Occipital lobe (tissue), 2 donors: ENCODE measurements at regions not wholly inside any gene's neighbourhood (a gene's known extent, or its start where the extent isn't known, plus 50 kb on each side); places are given as distances from the start of the nearest gene placed in this dataset. TPM values are rescaled to one million over a fixed set of nuclear protein-coding genes. Genes with fewer than 3 reads are reported as not detected.

Source experiments
- DNase-seq: peaks from one replicate; lab custom pipeline; 2025; lab: John Stamatoyannopoulos, UW
- small RNA-seq: library from RNA; depleted of rRNA; stranded (forward); fragments of <200 nt; gene quantifications from one replicate; pipeline ENCODE3, GENCODE V24; 2014

DNA sequence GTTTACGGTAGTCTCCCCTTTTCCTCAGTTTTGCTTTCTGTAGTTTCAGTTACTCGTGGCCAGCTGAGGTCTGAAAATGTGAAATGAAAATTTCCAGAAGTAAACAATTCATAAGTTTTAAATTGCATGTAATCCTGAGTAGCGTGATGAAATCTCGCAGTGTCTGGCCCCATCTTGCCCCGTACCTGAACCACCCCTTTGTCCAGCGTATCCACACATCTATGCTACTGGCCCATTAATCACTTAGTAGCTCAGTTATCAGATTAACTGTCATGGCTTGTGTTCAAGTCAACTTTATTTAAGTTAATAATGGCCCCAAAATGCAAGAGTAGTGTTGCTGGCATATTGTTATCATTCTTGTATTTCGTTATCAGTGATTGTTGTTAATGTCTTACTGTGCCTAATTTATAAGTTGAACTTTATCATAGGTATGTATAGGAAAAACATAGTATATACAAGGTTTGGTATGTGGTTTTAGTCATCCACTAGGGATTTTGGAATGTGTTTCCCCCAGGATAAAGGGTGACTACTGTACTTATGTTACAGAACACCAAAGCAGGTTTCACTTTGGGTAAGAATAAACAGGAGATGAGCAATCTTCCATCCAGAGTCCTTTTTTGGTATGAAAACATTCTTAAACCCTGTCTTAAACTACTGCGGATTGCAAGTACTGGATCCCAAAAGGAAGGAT lies 118.4 kb upstream of the KCNN2 start:
- DNase-seq, result no peak

DNA sequence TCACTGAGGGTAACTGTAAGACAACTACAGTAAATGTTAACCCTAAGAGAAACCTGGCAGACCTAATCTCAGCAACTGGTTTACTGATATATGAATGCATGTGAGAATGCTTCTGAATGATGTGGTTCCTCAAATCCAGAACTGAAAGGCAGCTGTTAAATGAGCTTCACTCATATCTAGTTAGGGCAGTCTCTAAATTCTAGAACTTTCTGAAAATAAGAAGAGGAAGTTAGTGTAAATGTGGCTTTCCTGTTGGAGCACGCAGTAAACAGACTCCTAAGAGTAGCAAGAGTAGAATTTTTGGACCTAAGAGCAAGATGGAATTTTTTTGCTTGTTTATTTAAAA lies 117.9 kb upstream of the KCNN2 start:
- no peak for DNase-seq

DNA sequence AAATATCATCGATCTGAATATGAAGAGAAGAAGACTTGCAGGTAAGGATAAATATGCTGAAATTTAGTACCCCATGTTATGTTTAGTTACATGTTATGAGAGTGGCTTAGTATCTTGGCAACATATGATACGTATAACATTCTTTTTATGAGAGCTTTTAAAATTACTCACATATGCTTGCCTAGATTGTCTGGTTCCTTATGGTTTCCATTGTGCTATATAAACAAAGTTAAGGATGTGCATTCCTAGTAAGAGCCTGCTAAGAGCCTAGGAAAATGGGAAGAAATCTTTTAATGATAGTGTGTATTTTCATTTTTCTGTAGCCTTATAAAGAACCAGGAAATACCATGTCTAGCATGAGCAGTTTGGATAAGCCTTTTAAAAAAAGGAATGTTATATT lies 112.0 kb upstream of the KCNN2 start:
- no peak for DNase-seq

DNA sequence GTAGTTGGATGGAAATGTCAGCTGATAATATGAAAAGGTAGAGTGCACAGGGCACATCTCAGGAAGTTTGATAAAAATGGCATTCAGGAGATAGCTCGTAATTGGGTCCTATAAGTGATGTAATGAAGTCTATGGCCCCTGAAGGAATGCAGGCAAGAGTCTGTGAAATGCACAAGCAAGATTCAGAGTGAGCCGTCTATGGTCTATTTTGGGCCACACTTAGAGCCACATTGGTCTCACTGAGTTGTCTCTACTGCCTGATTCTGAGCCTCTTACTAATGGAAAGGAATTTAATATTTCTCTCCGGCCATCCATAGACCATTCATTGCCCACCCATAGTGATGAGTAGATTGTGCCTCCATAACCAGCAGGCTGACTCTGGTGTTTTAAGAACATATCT lies 111.3 kb upstream of the KCNN2 start:
- no peak for DNase-seq

DNA sequence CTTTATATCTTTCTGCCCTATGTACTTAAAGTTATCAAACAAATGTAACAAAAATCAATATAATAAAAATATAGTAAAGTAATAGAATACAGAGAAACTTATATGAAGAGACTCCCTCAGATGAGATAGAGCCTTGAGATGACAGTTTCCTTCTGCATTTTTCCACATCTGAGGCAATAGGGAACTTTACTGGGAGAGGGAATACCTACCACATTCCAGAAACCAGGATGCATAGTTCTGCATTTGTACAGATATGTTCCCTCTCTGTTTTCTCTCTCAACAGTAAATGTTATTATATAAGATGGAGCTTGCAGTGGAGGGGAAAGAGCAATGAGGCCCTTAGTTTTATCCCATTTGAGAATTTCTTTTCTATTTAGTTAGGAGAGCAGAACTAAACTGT lies 109.6 kb upstream of the KCNN2 start:
- DNase-seq, result no peak

DNA sequence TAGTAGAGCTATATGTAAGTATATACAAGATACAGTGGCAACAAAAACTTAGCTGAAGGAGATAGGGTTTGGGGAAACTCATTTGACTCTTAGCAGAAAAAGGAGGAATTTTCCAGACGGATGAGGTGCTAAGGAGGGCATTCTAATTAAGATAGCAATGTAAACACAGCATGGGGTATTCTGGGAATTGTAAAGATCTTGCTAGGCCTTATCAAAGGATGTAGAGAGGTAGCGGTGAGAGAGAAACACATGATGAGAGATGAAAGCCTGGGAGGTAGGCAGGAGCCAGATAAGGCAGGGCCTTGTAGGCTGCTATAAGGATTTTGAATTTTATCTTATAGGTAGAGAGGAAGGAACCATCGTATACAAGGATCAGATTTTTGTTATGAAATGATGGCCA lies 106.6 kb upstream of the KCNN2 start:
- DNase-seq, result no peak

DNA sequence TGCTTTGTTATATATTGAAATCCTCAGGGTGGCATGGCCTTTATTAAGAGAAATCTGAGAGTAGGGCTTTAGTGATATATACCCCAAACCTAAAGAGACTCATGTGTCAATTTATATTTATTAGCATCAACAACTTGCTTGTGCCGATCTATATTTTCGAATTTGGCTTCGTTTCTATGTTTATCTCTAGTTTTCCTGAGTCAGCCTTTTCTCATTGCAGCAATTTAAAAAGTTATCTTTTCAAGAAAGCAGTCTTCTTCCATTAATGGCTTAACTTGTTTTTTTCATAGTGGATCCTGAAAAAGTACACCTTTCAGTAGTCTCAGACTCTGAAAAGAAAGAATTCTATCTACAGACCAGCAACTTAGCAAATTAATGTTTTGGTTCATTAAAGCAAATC lies 99.9 kb upstream of the KCNN2 start:
- no peak for DNase-seq

DNA sequence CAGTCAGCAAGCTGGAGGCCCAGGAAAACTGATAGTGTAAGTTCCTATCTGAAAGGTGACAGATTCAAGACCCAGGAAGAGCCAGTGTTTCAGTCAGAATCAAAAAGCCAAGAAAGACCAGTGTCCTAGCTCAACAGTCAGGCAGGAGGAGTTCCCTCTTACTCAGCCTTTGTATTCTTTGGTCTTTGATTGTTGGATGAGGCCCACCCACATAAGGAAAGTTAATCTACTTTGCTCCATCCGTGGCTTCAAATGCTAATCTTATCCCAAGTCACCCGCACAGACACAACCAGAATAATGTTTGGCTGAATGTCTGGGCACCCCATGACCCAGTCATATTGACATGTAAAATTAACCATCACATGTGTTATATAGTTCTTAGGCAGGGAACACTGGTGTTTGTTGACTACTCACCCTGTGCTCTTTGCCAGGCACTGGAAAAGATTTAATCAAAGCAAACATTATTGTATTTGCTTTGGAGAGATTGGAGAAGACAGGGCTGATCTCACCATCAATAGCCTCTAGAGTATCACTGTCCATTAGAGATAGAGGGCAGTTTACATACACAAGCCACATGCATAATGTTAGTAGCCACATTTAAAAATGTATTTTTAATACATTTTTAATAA lies 96.3 kb upstream of the KCNN2 start:
- no peak for DNase-seq

DNA sequence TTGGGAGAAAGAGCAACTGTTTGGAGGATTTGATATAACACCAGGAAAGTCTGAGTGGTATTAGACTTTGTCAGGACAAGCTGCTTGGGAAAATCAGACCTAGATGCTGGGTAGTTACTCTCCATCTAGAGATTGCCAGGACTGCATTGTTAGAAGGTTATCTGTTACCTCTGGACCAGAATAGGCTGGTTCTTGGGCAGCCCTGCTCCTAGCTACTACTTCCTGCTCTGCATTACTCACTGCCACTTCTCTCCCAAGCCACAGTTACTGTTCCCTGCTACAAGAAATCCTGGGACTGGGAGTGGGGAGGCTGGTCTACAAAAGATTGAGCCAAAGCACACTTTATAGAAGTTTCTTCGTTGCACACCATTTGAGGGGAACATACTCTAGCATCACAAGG lies 95.5 kb upstream of the KCNN2 start:
- DNase-seq, result no peak

DNA sequence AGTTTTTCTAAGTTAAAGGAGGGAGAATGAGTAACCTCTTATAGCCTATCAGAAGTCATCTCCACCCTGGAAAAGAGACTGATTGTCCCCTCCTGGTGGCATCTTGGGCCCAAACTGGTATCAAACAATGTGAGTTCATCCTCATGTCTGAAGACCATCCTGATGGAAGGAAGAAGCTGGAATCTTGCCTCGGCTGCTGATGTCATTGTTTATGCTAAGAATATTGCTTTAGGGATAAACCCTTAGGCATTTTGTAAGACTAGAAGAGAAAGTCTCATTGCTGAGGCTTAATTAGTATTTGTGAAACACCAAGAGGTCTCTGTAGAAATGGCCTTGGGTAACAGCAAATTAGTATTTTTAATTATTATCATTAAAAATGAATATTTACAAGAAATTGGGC lies 65.7 kb upstream of the KCNN2 start:
- DNase-seq, result no peak

DNA sequence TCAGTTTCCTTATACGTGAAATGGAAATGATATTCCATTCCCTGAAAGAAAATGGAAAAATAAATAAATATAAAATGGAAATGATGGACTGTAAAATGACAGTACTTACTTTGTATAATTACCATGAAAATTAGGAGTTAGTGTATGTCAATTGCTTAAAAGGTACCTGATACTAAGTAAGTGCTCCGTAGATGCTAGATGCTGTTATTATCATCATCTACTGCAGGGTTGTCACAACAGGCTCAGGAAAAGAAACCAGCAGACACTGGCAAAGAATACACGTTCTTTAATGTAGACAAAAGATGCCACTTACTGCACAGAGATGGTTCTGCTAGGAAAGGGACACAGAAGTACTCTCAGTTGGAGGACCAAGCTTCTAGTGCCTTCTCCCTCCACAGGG lies 64.0 kb upstream of the KCNN2 start:
- DNase-seq, result no peak

DNA sequence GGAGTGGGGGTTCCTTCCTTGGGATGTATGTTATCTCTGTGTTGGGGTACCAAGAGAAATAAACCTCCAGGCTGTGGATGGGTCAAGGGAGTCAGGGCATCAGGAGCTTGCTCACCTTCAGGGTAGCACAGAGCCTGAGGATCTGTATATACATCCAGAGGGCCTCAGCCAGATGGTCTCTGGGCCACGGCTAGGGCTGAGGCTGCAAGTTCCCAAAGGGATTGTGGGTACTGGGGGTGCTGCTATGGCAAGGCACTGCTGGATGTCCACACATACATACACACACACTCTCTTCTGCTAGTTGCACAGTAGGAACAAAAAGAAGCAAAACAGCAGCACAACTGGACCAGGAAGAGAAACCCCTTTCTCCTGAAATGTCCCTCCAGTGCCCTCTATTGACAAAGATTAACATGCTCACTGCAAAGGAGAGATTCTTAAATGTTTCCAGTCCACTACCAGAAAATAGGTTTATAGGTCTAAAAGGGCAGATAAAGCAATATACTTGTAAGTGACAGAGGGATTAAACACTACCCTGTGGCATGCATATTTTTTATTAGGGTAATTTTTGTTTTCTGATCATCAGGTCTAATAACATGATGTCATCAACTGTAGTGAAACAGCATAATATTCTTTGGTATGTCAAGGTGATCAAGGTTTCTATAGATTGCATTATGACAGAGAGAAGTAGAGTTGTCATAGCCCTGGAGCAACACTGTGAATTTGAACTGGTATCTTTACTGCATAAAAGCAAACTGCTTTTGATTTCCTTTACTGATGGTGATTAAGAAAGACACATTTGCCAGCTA lies 56.3 kb upstream of the KCNN2 start:
- DNase-seq, result no peak

DNA sequence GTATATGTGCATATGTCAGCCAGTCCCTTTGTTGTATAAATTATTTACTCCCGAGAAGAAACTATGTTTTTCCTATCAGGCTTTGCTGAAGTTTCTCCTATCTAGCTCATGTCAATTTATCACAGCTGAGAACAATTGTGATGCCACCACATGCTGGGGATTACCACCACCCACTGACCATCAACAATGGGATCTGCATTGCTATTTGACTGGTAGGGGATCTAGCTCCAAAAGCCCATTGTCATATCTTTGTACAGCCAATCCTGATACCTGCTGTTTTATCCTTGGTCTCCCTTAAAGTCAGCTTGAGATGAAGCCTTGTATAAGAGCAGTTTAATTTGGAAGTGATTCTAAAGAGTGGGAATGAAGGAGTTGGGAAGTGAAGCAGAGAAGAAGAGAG lies 53.9 kb upstream of the KCNN2 start:
- no peak for DNase-seq

DNA sequence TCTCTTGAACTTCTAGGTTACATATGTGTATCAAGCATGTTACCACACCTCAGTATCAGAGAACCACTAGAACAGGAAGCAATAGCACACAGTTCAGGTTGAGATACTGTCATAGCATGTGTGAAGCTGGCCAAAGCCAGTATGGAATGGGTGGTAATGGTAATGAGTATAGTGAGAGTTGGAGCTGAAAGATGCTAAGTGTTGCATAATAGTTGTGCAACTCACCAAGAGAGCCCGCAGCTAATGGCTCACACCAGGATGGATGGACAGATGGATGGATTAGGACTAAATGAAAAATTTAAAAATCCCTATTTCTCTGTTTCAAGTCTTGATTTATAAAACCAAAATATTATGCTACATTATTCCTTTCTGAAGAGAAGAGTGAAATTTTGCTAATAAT lies 53.4 kb upstream of the KCNN2 start:
- no peak for DNase-seq

DNA sequence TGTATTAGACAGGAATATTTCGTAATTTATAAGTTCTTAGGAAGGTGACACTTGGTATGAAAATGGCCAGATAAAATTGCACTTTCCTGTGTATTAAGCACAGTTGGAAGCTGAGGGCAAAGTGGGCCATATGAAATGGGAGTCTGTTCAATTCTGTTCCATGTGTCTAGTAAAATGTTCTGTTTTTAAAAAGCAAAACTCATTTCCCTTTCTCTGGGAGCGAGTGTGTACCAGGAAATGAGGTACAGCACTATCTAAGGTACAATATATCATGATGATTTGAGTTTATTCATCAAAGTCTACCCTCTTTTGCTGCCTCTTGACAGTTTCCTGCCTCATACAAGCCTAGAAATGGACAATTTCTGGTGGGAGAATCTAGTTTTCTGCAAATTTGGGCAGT lies 51.2 kb upstream of the KCNN2 start:
- no peak for DNase-seq

DNA sequence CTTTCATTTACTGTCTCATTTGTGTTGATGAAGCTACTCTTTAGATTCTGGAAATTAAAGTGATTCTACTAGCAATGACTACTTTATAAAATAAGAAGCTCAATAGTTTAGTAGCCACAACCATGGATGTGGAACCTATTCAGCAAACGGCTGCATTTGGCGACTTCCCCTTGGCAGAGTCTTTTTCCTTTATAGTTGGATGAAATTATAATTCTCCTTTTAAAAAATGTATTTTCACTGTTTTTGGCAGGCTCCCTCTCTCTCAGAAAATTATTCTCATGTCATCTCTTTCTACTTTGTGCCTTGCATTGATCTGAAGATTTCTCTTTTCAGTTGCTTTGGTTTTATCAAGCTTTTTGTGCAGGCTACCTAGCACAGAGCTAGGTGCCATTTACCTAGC lies 50.6 kb upstream of the KCNN2 start:
- DNase-seq, result no peak

DNA sequence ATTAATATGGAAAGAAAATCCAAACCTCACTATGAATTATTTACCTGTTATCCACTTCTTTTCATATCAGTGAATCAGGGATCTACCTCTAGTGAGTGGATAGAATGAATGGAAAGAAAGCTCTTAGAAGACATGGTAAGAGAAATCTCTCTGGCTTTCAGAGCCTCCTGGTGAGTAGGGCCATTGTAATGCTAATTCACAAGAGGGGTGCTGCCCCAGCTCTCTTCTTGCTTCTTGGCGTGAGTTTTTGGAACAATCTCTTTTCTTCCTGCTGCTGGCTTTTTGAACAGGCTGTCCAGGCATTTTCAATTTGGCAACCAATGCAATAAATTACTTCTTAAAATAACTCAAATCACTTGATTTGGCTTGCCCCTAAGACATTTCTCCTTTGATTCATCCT lies 49.9 kb upstream of the KCNN2 start:
- DNase-seq, result no peak

Small RNA genes lying in the stretch of these regions (small RNA-seq; reads per million reads assigned to genes)
- gene RN7SKP89, result not detected
